HUES48 (cell line): ENCODE measurements at regions not wholly inside any gene's neighbourhood (a gene's known extent, or its start where the extent isn't known, plus 50 kb on each side); places are given as distances from the start of the nearest gene placed in this dataset.

ENCODE experiments used
- H3K27ac ChIP-seq: one replicate; pipeline ENCODE4 v1.7.0; 2013; ENCODE audit warnings: low read depth, low read length, inconsistent platforms
- H3K27me3 ChIP-seq: 2 replicates; pipeline ENCODE4 v1.6.1; 2013; ENCODE audit warnings: mild to moderate bottlenecking, low read length; ENCODE audit not compliant: control insufficient read depth, insufficient read depth
- H3K36me3 ChIP-seq: 2 replicates; pipeline ENCODE4 v1.6.1; 2013; ENCODE audit warnings: low read length; ENCODE audit not compliant: control insufficient read depth, insufficient read depth
- H3K4me1 ChIP-seq: 2 replicates; pipeline ENCODE4 v1.6.1; 2013; ENCODE audit warnings: mild to moderate bottlenecking, low read length; ENCODE audit not compliant: control insufficient read depth, insufficient read depth
- H3K4me3 ChIP-seq: 2 replicates; pipeline ENCODE4 v1.5.1; 2013; ENCODE audit warnings: mild to moderate bottlenecking, low read depth, low read length
- H3K9ac ChIP-seq: 2 replicates; pipeline ENCODE4 v1.6.1; 2013; ENCODE audit warnings: mild to moderate bottlenecking, low read depth, low read length, moderate library complexity
- H3K9me3 ChIP-seq: 2 replicates; pipeline ENCODE4 v1.6.1; 2013; ENCODE audit warnings: low read length; ENCODE audit not compliant: control insufficient read depth, insufficient read depth

DNA sequence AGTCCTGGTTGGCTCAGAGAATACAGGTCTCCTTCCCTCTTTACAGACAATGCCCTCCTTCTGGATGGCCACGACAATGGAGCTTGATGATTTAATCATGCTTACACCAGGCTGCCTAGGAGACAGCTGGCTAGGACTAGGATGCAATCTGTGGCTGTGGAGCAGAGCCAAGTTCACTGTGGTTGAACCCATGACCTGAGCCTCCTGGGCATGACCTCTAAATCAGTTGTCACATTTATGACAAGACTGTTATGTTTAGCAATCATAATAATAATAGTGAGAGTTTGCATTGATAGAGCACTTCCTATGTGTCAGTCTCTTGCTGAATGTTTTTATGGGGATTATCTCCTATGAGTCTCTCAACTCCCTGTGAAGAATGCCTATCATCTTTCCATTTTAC, 244.1 kb downstream of the ICOS start:
- Histone ChIP-seq H3K27me3 (no peaks in the 10 kb centered on the region), H3K9ac (no peak overlapping the region), H3K36me3 (no peaks in the 10 kb centered on the region), H3K9me3 (no peaks in the 10 kb centered on the region), H3K4me3 (no peak overlapping the region), H3K4me1 (peaks cover 2% of the 10 kb centered on the region; the same call in 1 of the 2 replicates), H3K27ac (no peak overlapping the region)

DNA sequence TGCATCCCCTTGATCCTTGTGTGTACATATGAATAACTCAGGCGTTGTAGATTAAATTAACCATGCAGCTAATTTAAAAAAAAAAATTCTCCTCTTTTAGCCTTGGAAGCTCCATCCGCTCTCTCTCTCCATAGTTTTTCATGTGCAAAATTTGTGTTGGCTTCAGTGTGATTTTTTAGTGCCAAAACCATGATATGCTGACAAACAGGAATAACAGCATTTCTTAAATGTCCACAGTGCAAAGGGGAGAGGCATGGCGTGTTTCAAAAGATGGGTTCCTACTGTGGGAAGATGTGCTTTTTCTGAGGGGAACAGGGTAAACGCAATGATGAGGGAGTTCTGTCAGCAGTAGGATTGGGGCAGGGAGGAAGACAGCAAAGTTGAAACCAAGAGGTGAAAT, 247.0 kb downstream of the ICOS start:
- Histone ChIP-seq H3K9ac (no peak overlapping the region), H3K27me3 (no peaks in the 10 kb centered on the region), H3K9me3 (no peaks in the 10 kb centered on the region), H3K27ac (no peak overlapping the region), H3K4me1 (no peaks in the 10 kb centered on the region), H3K36me3 (no peaks in the 10 kb centered on the region), H3K4me3 (no peak overlapping the region)

DNA sequence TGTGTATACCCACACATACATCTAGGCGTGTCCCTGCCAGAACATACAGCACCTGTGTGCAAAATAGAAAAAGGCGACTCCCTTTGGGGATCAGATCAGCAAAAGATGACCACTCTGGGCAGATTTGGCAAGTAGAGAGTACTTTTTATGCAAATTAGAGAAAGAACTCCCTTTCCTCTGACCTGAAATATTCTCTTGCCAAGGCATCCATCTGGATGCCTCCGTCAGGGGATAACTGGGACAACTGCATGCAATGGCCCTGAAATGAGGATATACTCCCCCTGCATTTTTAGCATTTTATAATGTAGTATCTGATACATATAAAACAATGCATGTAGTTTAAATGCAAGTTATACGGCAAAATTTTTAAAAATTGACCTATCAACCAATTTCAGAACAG, 247.7 kb downstream of the ICOS start:
- H3K36me3 ChIP-seq = no peaks in the 10 kb centered on the region
- H3K4me3 ChIP-seq = no peak overlapping the region
- H3K9me3 ChIP-seq = no peaks in the 10 kb centered on the region
- H3K9ac ChIP-seq = no peak overlapping the region
- H3K4me1 ChIP-seq = no peaks in the 10 kb centered on the region
- H3K27ac ChIP-seq = no peak overlapping the region
- H3K27me3 ChIP-seq = no peaks in the 10 kb centered on the region

DNA sequence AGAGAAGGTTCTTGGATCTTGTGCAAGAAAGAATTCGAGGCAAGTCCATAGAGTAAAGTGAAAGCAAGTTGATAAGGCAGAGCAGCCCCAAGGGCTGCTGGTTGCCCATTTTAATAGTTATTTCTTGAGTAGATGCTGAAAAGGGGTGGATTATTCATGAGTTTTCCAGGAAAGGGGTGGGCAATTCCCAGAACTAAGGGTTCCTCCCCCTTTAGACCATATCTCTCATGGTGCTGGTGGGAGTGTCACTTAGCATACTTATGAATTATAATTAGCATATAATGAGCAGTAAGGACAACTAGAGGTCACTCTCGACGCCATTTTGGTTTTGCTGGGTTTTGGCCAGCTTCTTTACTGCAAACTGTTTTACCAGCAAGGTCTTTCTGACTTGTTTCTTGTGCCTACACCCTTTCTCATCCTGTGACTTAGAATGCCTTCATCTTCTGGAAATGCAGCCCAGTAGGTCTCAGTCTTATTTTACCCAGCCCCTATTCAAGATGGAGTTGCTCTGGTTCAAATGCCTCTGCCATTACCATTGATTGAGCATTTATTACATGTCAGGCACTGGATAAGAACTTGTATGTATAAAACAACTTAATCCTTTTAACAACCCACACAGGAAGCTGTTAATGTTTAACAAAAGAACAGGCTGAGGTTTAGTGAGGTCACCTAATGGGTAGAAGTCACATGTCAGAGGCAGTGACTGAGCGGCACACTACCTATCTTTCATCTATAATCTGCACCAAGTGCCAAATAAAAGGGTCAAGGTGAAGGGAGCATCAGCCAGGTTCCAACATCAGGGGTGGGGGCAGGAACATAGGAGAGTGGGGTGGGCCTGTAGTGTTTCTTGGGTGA, 250.9 kb downstream of the ICOS start:
- no peak overlapping the region for H3K4me3 ChIP-seq

DNA sequence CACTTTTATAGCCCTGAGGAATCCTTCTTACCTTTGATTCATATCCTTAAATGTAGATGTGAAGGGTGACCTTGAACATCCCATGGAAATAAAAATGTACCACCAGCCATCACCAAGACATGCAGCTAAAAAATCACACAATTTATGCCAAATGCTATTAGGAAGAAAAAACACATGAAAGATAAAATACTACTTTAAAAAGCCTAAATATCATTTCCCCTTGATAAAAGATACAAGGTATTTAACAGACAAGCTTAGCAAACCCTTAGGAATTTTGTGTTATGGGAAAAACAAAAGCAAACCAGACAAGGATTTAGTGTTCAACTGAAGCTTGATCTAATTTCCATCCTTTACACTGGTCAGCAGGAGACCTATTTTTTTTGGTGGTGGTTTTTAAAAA, 255.0 kb downstream of the ICOS start:
- H3K9me3 ChIP-seq = no peaks in the 10 kb centered on the region
- H3K27me3 ChIP-seq = no peaks in the 10 kb centered on the region; the same call in 1 of the 2 replicates
- H3K4me1 ChIP-seq = peaks cover 4% of the 10 kb centered on the region; the same call in 1 of the 2 replicates
- H3K9ac ChIP-seq = no peak overlapping the region
- H3K36me3 ChIP-seq = no peaks in the 10 kb centered on the region
- H3K4me3 ChIP-seq = no peak overlapping the region
- H3K27ac ChIP-seq = no peak overlapping the region

More for the DNA sequence above, 250.9 kb downstream of the ICOS start:
- Histone ChIP-seq H3K27me3 (no peaks in the 10 kb centered on the region), H3K4me1 (no peaks in the 10 kb centered on the region), H3K36me3 (no peaks in the 10 kb centered on the region), H3K9me3 (no peaks in the 10 kb centered on the region), H3K27ac (no peak overlapping the region), H3K9ac (no peak overlapping the region)

DNA sequence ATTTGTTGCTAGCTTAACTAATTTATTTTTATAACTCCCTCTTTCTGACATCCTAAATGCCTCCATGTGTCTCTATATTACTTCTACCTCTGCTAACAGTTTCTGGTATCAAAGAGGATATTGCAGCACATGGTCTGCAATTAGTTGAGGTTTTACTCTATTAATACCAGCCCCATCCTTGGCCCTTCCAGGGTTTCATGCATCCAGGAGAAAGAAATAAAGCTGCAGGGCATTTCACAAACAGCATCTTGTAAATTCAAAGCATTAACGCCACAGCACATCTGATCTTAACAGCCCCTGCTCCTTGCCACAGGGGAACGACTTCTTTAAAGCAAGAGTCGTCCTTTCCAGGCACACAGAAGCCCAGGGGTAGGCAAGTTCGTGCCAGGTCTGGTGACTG, 258.9 kb downstream of the ICOS start:
- H3K4me3 ChIP-seq = no peak overlapping the region
- H3K4me1 ChIP-seq = peaks cover 4% of the 10 kb centered on the region; the same call in 1 of the 2 replicates
- H3K27me3 ChIP-seq = no peaks in the 10 kb centered on the region; the same call in 1 of the 2 replicates
- H3K36me3 ChIP-seq = no peaks in the 10 kb centered on the region
- H3K27ac ChIP-seq = no peak overlapping the region
- H3K9ac ChIP-seq = no peak overlapping the region
- no peaks in the 10 kb centered on the region for H3K9me3 ChIP-seq

DNA sequence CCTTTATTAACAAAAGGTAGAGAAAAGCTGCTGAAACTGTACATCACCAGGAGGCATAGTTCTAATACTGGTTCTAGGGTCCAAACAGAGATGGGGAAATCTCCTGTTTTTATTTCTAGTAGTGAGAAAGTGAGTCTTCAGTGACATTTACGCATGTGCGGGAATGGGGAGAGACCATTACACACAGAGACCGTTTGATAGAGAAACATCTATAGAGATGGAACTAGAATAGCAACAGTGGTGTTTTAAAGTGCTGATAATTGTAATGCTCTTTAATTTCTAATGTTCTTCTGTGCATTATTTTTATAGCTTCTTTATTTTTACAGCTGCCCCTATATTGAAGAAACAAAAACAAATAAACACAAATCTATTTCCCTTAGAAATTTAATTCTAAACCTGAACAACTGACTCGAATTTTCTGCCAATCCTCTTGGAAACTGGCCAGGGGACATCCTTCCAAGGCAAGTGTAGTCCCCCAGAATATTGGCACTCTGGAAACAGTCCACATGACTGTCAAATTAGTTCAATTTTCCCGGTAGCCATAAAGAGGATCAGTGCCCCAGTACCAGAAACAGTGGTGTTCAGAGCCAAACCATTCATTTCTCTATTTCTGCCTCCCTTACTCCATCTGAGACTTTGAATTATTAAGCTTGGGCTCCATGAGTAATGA, 260.9 kb downstream of the ICOS start:
- Histone ChIP-seq H3K9me3 (no peaks in the 10 kb centered on the region), H3K36me3 (no peaks in the 10 kb centered on the region), H3K27me3 (no peaks in the 10 kb centered on the region; the same call in 1 of the 2 replicates), H3K9ac (no peak overlapping the region), H3K4me1 (peaks cover 4% of the 10 kb centered on the region; the same call in 1 of the 2 replicates), H3K4me3 (no peak overlapping the region), H3K27ac (no peak overlapping the region)

DNA sequence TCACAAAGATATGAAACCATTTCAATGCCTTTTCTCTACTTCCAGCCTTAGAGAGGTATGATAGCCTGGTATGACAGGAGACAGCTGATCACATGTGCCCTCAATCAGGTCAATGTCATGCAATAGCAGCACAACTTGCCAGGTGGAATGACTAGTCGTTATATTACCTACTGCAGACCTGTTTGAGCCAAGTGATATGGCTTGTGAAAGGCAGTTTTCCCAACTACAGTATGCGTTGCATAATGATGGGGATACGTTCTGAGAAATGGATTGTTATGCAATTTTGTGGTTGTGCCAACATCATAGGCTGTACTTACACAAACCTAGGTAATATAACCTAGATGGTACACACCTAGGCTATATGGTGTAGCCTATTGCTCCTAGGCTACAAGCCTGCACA, 262.8 kb downstream of the ICOS start:
- H3K4me3 ChIP-seq = no peak overlapping the region
- no peak overlapping the region for H3K27ac ChIP-seq
- H3K4me1 ChIP-seq = peaks cover 11% of the 10 kb centered on the region
- H3K36me3 ChIP-seq = no peaks in the 10 kb centered on the region
- H3K9ac ChIP-seq = no peak overlapping the region
- H3K9me3 ChIP-seq = no peaks in the 10 kb centered on the region
- H3K27me3 ChIP-seq = peaks cover 6% of the 10 kb centered on the region; the same call in 1 of the 2 replicates

DNA sequence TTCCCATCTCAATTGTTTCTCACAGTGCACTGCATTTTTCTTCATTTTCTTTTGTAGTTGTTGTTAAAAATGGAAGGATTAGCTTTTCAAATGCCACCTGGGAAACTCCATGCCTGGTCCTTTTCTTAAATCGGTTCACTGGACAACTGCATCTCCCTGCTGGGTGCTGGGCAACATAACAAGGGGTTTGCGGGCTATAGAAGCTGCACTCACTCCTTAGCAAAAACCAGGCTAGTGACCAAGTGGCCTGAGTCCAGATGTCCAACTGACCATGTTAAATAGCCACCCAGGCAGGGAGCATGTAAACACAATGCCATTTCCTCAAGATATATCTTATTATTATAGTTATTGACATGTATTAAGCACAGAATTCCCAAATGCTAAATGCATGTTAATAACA, 264.9 kb downstream of the ICOS start:
- Histone ChIP-seq H3K27me3 (peaks cover 10% of the 10 kb centered on the region), H3K36me3 (no peaks in the 10 kb centered on the region), H3K9ac (no peak overlapping the region), H3K27ac (no peak overlapping the region), H3K4me3 (no peak overlapping the region), H3K4me1 (peaks cover 18% of the 10 kb centered on the region), H3K9me3 (no peaks in the 10 kb centered on the region)

DNA sequence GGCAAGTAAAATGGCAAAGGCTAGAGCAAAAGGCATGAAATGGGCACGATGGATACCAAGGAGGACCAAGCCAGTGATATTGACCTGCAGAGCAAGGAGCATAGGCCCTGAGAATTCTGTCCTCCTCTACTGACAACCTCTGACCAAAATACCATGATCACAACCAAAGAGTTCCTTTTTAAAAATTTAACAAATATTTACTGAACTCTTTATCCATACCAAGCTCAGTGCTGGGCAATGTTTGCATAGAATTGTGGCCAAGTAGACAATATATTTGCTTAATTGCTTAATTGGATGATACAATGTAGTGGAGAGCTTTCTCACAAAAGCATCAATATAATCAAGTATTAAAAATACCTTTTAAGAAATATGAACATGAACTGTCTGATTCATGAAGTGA, 265.7 kb downstream of the ICOS start:
- peaks cover 15% of the 10 kb centered on the region for H3K27me3 ChIP-seq
- H3K4me1 ChIP-seq = peaks cover 21% of the 10 kb centered on the region
- no peak overlapping the region for H3K9ac ChIP-seq
- no peak overlapping the region for H3K27ac ChIP-seq
- H3K4me3 ChIP-seq = no peak overlapping the region
- no peaks in the 10 kb centered on the region for H3K36me3 ChIP-seq
- H3K9me3 ChIP-seq = no peaks in the 10 kb centered on the region

DNA sequence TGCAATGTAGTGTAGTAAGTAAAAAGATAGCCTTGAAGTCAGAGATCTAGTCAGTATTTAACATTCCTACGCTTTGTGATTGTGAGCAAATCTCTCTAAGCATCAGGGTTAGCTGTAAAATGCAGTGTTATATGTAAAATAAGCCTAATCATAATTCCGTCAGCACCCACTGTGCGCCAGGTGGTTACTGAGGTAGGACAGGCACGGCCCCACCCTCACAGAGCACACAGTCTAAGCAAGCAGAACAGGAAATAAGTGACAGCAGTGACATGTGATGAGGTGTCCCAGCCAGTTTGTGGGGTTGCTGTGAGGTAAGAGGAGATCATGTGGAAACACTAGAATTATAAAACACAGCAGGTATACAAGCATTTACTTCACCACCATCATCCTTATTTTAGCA, 267.1 kb downstream of the ICOS start:
- Histone ChIP-seq H3K27me3 (peaks cover 18% of the 10 kb centered on the region), H3K27ac (no peak overlapping the region), H3K4me3 (no peak overlapping the region), H3K9me3 (no peaks in the 10 kb centered on the region), H3K9ac (no peak overlapping the region), H3K4me1 (peaks cover 21% of the 10 kb centered on the region), H3K36me3 (no peaks in the 10 kb centered on the region)
